ENCODE measurements at regions not wholly inside any gene's neighbourhood (a gene's known extent, or its start where the extent isn't known, plus 50 kb on each side); places are given as distances from the start of the nearest gene placed in this dataset.

DNA sequence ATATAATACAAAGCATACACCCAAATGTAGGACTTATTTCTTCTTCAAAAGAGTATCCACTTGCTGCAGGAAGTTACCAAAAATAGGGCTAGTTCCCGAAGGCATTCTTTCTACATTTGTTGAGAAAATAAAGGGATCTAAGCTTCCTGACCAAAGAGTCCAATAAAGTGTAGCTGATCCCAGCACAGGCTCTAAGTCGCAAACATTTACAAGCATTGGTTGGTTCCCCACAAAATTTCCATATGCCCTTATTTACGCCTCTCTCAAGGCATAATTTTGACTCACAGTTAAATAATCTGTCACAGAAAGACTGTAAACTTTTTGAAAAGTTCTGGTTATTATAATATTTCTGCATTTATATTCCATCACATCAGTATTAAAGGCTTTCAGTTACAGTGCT, 1520.1 kb upstream of the ZEB2 start:
- DNase-seq (ENCODE audit: extremely low read depth, low read depth, low spot score), result no peak

- DNase-seq (ENCODE audit: extremely low read depth, low read depth, low spot score), result no peak
These were observed 1518.1 kb upstream of the ZEB2 start for GRCh38 chr2:146038014-146038413.

DNA sequence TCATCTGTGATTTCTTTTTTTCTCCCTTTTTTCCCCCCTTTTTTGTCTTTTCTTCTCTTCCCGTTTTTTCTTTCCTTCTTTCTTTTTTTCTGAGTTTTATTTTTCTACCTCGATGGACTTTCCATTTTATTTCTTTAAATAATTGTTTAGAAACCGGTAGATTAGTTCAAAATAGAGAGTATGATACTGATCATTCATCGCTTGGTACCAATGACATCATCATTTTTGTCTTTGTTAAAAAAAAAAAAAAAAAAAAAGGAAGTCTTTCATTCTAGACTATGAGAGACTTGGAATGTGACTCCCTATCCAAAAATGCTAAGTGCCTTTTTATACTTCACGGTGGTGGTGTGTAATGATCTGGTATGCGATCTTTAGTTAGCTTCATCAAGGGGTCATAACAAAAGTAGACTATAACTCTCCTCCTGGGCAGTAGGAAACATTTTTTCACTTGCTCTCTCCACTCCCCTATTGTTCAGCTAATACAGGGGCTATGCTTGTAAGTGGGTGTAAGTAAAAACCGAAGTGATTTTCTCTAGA, 1517.5 kb upstream of the ZEB2 start:
- no peak for DNase-seq (ENCODE audit: extremely low read depth, low read depth, low spot score)

DNA sequence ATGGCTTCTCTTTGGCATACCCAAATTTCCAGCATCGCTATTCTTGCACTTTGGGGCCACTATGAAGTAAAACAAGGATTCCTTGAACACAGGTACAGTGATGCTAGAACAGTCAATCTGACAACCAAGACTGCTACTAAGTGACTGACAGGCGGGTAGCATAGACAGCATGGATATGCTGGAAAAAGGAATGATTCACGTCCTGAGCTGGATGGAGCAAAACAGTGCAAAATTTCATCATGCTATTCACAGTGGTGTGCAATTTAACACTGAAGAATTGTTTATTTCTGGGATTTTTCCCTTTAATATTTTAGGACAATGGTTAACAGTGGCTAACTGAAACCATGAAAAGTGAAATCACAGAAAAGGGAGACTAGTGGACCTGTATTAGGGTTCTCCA, 1511.2 kb upstream of the ZEB2 start:
- DNase-seq (ENCODE audit: extremely low read depth, low read depth, low spot score), result no peak

- DNase-seq (ENCODE audit: extremely low read depth, low read depth, low spot score), result no peak
These were observed 1507.2 kb upstream of the ZEB2 start for GRCh38 chr2:146027156-146027555.

GRCh38 chr2:146025519-146025918, 1505.6 kb upstream of the ZEB2 start:
- no peak for DNase-seq (ENCODE audit: extremely low read depth, low read depth, low spot score)

DNA sequence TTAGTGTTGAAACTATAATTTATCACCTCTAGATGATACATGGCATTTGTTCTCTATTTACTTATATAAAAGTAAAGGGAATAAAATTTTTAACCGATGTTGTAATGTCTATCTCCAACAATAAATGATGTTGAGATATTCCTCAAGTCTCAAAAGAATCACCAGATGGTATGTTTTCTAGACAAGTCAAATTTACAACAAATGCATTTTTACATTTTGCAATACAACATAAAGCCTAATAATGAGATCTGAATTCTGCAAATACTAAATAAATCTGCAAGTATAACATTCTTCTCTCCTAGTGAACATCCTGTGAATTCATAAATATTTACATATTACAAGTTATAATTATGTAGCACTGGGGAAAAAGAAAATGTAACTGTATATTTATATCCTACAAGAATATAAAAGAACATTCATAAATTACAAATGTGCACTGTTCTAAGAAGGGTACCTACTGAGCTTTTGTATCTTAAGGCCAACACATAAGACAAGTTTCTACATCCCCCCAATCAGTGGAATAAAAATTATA, 1504.4 kb upstream of the ZEB2 start:
- DNase-seq (ENCODE audit: extremely low read depth, low read depth, low spot score), result no peak

- no peak for DNase-seq (ENCODE audit: extremely low read depth, low read depth, low spot score)
These were observed 1484.5 kb upstream of the ZEB2 start for GRCh38 chr2:146004462-146004861.

DNA sequence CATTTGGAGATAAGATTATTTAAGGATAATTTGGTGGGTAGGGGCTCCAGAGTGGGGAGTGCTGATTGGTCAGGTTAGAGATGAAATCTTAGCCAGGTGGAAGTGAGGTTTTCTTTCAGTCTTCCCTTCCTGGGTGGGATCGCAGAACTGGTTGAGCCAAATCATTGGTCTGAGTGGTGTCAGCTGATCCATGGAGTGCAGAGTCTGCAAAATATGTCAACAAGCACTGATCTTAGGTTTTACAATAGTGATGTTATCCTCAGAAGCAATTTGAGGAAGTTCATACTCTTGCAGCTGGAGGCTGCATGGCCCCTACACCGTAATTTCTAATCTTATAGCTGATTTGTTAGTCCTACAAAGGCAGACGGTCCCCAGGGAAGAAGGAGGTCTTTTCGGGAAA, 1483.4 kb upstream of the ZEB2 start:
- no peak for DNase-seq (ENCODE audit: extremely low read depth, low read depth, low spot score)

DNA sequence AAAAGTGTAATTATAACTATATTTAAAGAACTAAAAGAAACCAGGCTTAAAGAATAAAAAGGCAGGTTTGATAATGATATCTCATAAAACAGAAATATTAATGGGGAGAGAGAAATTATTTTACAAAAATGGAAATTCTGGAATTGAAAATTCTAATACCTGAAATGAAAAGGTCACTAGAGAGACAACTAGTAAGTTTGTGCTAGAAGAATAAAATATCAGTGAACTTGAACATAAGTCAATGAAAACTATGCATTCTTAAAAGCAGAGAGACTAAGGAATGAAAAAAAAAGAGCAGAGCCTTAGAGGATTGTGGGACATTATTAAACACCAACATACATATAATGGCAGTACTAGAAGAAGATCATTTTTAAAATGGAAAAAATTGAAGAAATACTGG, 1475.0 kb upstream of the ZEB2 start:
- no peak for DNase-seq (ENCODE audit: extremely low read depth, low read depth, low spot score)

GRCh38 chr2:145992572-145992971, 1472.7 kb upstream of the ZEB2 start:
- DNase-seq (ENCODE audit: extremely low read depth, low read depth, low spot score), result no peak

- DNase-seq (ENCODE audit: extremely low read depth, low read depth, low spot score), result no peak
These were observed 1467.9 kb upstream of the ZEB2 start for GRCh38 chr2:145987793-145988192.

GRCh38 chr2:145985517-145985916, 1465.6 kb upstream of the ZEB2 start:
- DNase-seq (ENCODE audit: extremely low read depth, low read depth, low spot score), result peak; percentile 29

DNA sequence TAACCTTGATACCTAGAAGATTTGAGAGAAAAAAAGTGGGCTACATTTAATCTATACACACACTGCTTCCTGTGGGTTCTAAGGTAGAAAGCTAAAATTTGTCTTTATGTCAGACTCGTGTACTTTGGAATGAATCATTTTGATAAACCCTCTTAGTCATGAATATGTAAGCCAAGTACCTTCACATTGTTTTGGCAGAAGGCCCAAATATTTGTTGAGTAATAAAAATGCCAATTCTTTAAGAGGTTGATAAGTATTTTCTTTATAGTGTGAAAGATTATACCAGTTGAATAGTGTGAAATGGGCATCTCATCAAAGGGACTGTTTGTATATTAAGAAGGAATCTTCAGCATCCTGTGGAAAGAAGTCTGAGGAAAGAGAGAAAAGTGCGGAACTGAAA, 1464.7 kb upstream of the ZEB2 start:
- DNase-seq (ENCODE audit: extremely low read depth, low read depth, low spot score), result peak; percentile 93

GRCh38 chr2:145980318-145980717, 1460.4 kb upstream of the ZEB2 start:
- DNase-seq (ENCODE audit: extremely low read depth, low read depth, low spot score), result no peak

DNA sequence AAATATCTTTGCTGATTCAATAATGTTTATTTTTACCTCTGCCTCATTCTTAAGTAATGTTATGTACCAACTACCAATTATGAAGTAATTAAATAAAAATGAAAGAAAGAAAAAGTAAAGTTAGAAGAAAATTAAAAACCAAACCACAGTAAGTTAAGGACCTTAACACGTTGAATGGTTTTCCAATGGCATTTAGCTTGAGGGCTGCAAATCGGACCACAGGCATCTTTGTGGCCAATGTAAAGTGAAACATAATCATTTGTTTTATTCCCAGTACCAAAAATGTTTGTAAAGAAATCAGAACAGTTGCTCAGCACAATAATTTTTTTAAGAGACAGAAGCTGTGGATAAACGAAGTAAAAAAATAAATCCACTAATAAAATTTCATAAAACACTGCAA, 1455.5 kb upstream of the ZEB2 start:
- DNase-seq (ENCODE audit: extremely low read depth, low read depth, low spot score), result no peak

GRCh38 chr2:145961846-145962245, 1441.9 kb upstream of the ZEB2 start:
- no peak for DNase-seq (ENCODE audit: extremely low read depth, low read depth, low spot score)

DNA sequence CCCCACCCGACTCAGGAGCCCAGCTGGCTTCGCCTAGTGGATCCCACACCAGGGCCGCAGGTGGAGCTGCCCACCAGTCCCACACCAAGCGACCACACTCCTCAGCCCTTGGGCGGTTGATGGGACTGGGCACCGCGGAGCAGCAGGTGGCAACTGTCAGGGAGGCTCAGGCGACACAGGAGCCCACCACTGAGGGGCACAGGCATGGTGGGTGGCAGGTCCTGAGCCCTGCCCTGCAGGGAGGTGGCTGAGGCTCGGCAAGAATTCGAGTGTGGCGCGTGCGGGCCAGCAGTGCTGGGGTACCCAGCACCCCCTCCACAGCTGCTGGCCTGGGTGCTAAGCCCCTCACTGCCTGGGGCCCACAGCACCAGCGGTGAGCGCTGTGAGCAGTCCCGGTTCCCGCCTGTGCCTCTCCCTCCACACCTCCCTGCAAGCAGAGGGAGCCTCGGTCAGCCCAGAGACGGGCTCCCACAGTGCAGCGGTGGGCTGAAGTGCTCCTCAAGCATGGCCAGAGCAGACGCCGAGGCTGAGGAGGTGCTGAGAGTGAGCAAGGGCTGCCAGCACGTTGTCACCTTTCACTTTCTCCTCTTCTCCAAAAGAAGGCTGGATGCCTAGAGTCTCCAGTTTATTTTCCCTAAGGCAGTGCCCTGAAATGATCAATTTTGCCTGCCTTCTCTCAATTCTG, 1440.7 kb upstream of the ZEB2 start:
- DNase-seq (ENCODE audit: extremely low read depth, low read depth, low spot score), result no peak

GRCh38 chr2:145958611-145959010, 1438.7 kb upstream of the ZEB2 start:
- no peak for DNase-seq (ENCODE audit: extremely low read depth, low read depth, low spot score)

DNA sequence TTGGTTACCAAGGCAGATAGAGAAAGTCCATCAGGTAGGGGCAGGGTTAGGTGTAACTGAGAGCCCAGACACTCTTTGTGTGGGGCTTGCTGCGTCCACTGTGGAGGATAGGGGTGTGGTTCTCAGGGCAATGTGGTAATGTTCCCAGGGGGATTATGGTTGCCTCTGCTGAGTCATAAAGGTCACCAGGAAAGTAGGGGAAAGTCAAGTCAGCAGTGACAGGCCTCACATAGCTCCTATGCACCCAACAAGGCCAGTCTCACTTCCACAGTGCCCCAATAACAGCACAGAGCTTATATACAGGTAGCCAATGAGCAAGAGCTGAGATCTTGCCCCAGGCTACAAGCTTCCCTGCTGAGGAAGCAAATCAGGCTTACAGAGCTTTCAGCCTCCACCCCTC, 1438.0 kb upstream of the ZEB2 start:
- no peak for DNase-seq (ENCODE audit: extremely low read depth, low read depth, low spot score)

DNA sequence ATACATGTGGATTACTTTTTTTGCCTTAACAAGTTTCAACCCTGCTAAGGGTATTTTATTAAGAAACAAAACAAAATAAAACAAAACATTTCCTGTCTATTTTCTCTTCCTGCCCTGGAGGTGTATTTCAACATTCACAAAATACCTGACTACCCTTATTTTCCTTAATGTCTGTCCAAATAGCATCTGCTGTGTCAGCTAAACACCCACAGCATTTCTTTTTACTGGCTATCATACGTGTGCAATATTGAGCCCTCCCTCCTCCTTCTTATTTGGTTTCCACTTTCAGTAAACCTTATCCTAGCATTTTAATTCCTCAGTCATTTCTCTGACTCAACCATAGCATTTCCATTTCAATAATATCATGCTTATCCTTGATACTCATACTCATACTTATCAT, 1420.0 kb upstream of the ZEB2 start:
- DNase-seq (ENCODE audit: extremely low read depth, low read depth, low spot score), result no peak

- DNase-seq (ENCODE audit: extremely low read depth, low read depth, low spot score), result no peak
These were observed 1415.1 kb upstream of the ZEB2 start for GRCh38 chr2:145935016-145935415.

All from glomerular endothelial cell (primary cell).